MM.1S (cell line): ENCODE measurements at regions not wholly inside any gene's neighbourhood (a gene's known extent, or its start where the extent isn't known, plus 50 kb on each side); places are given as distances from the start of the nearest gene placed in this dataset.

Experiments used
- EZH2 ChIP-seq: fragments of 300-600 bp; sonication (generic); optimal IDR thresholded peaks from 2 replicates; pipeline ENCODE3; 2017; ENCODE audit warnings: low read depth, mild to moderate bottlenecking, antibody characterized with exemption, low read length, mixed read lengths
- TF ChIP-seq, protein P1 (sequence below): fragments of 300-600 bp; sonication (generic); IDR thresholded peaks from 2 replicates; pipeline ENCODE4 v1.5.1; 2016; ENCODE audit warnings: antibody characterized with exemption, low read length, mixed read lengths

- TF ChIP-seq, protein P1, sequence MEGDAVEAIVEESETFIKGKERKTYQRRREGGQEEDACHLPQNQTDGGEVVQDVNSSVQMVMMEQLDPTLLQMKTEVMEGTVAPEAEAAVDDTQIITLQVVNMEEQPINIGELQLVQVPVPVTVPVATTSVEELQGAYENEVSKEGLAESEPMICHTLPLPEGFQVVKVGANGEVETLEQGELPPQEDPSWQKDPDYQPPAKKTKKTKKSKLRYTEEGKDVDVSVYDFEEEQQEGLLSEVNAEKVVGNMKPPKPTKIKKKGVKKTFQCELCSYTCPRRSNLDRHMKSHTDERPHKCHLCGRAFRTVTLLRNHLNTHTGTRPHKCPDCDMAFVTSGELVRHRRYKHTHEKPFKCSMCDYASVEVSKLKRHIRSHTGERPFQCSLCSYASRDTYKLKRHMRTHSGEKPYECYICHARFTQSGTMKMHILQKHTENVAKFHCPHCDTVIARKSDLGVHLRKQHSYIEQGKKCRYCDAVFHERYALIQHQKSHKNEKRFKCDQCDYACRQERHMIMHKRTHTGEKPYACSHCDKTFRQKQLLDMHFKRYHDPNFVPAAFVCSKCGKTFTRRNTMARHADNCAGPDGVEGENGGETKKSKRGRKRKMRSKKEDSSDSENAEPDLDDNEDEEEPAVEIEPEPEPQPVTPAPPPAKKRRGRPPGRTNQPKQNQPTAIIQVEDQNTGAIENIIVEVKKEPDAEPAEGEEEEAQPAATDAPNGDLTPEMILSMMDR = no peak
- TF ChIP-seq EZH2 = no peak
Measured at GRCh38 chr3:62982795-62983455, 107.7 kb upstream of the CADPS start.
